ENCODE measurements at regions not wholly inside any gene's neighbourhood (a gene's known extent, or its start where the extent isn't known, plus 50 kb on each side); places are given as distances from the start of the nearest gene placed in this dataset.

DNA sequence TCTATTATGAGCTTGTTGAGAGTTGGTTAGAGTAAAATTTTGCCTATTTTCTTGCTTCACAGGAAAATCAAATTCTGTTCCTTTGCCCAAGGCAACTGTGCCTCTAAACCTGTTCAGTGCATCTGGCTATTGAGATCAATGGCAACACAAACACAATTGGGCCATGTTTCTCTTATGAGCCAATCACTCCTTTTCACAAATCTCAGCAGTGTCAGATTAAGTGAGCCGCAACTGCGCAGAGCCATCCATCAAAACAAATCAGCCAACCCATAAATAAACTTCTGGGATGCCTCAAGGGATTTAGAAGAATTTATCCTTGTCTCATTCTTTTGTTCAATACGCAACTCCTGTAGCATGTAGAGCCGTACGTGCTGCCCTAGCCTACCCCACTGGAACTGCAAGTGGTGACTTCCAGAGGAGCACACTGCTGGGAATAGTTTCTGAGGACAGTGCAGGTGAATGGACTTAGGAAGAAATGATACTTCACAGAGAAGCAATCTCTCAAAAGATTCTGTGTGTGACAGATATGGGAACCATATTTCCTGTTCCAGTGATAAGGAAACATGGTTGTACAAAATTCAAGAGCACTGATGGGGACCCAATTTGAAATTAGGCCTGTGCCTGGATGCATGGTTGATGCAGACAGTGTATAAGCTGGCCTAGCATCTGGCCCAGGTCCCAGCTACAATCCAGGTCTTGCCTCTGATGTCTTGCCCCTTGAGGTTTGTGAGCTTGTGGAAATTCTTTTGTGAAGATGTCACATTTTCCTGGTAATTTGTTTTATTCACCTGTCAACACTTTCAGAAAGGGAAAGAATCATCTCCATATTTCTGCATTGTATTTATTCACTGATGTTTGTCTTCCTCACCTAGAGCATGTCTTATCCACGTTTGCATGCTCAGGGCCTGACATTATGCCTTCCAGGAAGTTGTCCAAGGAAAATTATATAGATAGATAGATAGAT, 166.2 kb downstream of the URB2 start:
- peaks cover 29% of the 10 kb centered on the region for H3K27me3 Mint-ChIP-seq (ENCODE audit: low read depth)
- H3K4me1 Mint-ChIP-seq: peaks cover 11% of the 10 kb centered on the region
- DNase-seq (ENCODE audit: low spot score in 2 of 2, unreplicated experiment in 2 of 2): no peak
- peaks cover 30% of the 10 kb centered on the region for H3K9me3 Mint-ChIP-seq
- peaks cover 4% of the 10 kb centered on the region for H3K36me3 Mint-ChIP-seq
- H3K27ac Mint-ChIP-seq: no peak overlapping the region
- no peak overlapping the region for H3K4me3 Mint-ChIP-seq
- TF ChIP-seq, protein P1, sequence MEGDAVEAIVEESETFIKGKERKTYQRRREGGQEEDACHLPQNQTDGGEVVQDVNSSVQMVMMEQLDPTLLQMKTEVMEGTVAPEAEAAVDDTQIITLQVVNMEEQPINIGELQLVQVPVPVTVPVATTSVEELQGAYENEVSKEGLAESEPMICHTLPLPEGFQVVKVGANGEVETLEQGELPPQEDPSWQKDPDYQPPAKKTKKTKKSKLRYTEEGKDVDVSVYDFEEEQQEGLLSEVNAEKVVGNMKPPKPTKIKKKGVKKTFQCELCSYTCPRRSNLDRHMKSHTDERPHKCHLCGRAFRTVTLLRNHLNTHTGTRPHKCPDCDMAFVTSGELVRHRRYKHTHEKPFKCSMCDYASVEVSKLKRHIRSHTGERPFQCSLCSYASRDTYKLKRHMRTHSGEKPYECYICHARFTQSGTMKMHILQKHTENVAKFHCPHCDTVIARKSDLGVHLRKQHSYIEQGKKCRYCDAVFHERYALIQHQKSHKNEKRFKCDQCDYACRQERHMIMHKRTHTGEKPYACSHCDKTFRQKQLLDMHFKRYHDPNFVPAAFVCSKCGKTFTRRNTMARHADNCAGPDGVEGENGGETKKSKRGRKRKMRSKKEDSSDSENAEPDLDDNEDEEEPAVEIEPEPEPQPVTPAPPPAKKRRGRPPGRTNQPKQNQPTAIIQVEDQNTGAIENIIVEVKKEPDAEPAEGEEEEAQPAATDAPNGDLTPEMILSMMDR (IDR thresholded peaks at IDR 0.05; ENCODE audit: unreplicated experiment): no peak

GRCh38 chr1:229793488-229793887, 167.4 kb downstream of the URB2 start:
- peaks cover 29% of the 10 kb centered on the region for H3K27me3 Mint-ChIP-seq (ENCODE audit: low read depth)
- H3K4me3 Mint-ChIP-seq: no peak overlapping the region
- H3K9me3 Mint-ChIP-seq: peaks cover 20% of the 10 kb centered on the region
- peaks cover 4% of the 10 kb centered on the region for H3K36me3 Mint-ChIP-seq
- H3K27ac Mint-ChIP-seq: no peak overlapping the region
- H3K4me1 Mint-ChIP-seq: peaks cover 11% of the 10 kb centered on the region
- TF ChIP-seq, protein P1 (IDR thresholded peaks at IDR 0.05; ENCODE audit: unreplicated experiment): no peak
- DNase-seq (ENCODE audit: low spot score in 2 of 2, unreplicated experiment in 2 of 2): no peak

GRCh38 chr1:229798558-229798957, 172.5 kb downstream of the URB2 start:
- Mint-ChIP-seq H3K9me3 (no peaks in the 10 kb centered on the region), H3K27me3 (ENCODE audit: low read depth) (peaks cover 35% of the 10 kb centered on the region), H3K4me3 (no peak overlapping the region), H3K36me3 (no peaks in the 10 kb centered on the region), H3K27ac (no peak overlapping the region), H3K4me1 (no peaks in the 10 kb centered on the region)
- DNase-seq (ENCODE audit: low spot score in 2 of 2, unreplicated experiment in 2 of 2): no peak
- TF ChIP-seq, protein P1 (IDR thresholded peaks at IDR 0.05; ENCODE audit: unreplicated experiment): no peak

DNA sequence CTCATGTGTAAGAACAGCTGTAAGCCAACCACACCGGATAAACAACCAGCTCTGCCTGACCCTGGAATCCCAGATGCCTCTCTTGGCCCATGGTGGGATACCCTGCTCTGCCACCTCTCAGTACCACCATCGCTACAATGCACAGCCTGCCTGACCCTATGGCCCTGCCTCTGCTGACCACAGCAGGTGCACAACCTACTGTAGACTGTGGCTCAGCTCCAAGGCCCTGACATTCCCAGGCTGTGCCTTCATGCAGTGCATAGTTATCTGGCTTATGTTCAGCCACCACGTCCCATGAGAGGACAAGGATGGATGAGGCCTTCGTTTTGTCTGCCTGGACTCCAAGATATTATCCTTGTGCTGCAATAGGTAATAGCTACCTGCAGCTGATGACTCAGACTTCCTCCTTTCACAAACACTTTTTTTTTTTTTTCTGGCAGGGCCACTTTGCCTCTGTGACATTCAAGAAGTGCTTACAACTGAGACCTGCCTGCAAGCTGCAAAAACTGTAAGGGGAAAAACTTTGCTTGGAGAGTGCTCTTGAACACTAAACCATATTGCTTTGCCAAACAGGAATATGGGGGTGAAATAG, 177.7 kb downstream of the URB2 start:
- H3K9me3 Mint-ChIP-seq: peaks cover 28% of the 10 kb centered on the region
- H3K4me3 Mint-ChIP-seq: no peak overlapping the region
- TF ChIP-seq, protein P1 (IDR thresholded peaks at IDR 0.05; ENCODE audit: unreplicated experiment): no peak
- H3K27me3 Mint-ChIP-seq (ENCODE audit: low read depth): peaks cover 8% of the 10 kb centered on the region
- DNase-seq (ENCODE audit: low spot score in 2 of 2, unreplicated experiment in 2 of 2): no peak
- H3K36me3 Mint-ChIP-seq: no peaks in the 10 kb centered on the region
- H3K4me1 Mint-ChIP-seq: no peaks in the 10 kb centered on the region
- no peak overlapping the region for H3K27ac Mint-ChIP-seq

DNA sequence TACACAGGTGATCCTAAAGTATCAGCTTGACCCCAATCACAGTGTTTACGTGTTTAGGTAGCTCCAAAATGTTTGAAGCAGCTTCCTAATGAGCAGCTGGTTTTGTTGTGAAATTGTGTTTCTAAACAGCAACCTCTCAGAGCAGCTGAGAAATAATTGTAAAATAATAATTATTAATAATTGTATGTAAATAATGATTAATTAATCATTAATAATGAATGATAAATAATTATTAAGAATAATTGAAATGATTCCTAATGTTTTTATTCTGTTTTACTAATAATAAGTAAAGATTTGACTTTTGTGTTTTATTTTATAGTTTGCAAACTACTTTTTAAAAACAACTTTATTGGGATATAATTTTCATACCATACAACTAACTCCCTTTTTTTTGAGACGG, 182.2 kb downstream of the URB2 start:
- Mint-ChIP-seq H3K36me3 (no peaks in the 10 kb centered on the region), H3K4me1 (no peaks in the 10 kb centered on the region), H3K9me3 (peaks cover 59% of the 10 kb centered on the region), H3K4me3 (no peak overlapping the region), H3K27ac (no peak overlapping the region), H3K27me3 (ENCODE audit: low read depth) (peaks cover 5% of the 10 kb centered on the region)
- TF ChIP-seq, protein P1 (IDR thresholded peaks at IDR 0.05; ENCODE audit: unreplicated experiment): no peak
- DNase-seq (ENCODE audit: low spot score in 2 of 2, unreplicated experiment in 2 of 2): no peak

Data from mesothelial cell of epicardium (in vitro differentiated cells).